Neutrophil (primary cell): ENCODE measurements at regions not wholly inside any gene's neighbourhood (a gene's known extent, or its start where the extent isn't known, plus 50 kb on each side); places are given as distances from the start of the nearest gene placed in this dataset.

Experiments
- H3K27ac ChIP-seq: fragments of 200-600 bp; sonication (generic); 2 replicates; pipeline ENCODE4 v1.5.1; 2016; ENCODE audit warnings: mild to moderate bottlenecking, moderate library complexity
- H3K27me3 ChIP-seq: fragments of 200-600 bp; sonication (generic); 2 replicates; pipeline ENCODE4 v1.6.0; 2016; ENCODE audit warnings: mild to moderate bottlenecking
- H3K36me3 ChIP-seq: fragments of 200-600 bp; sonication (generic); 2 replicates; pipeline ENCODE4 v1.5.1; 2017
- H3K4me1 ChIP-seq, 2 experiments: fragments of 200-600 bp in 1 of 2; sonication (generic) in 1 of 2; 1 replicate in 1 of 2; 2 replicates in 1 of 2; pipeline versions ENCODE4 v1.5.1 to v1.6.1; 2013 to 2016; ENCODE audit warnings: low read depth in 1 of 2, low read length in 1 of 2, mild to moderate bottlenecking in 1 of 2, moderate library complexity in 1 of 2; ENCODE audit not compliant: control insufficient read depth in 1 of 2, insufficient read depth in 1 of 2
- H3K4me3 ChIP-seq, 2 experiments: fragments of 200-600 bp in 1 of 2; sonication (generic) in 1 of 2; 1 replicate in 1 of 2; 2 replicates in 1 of 2; pipeline ENCODE4 v1.5.1; 2013 to 2016; ENCODE audit warnings: low read depth in 1 of 2, low read length in 1 of 2, mild to moderate bottlenecking in 1 of 2, moderate library complexity in 1 of 2
- H3K9me3 ChIP-seq: fragments of 200-600 bp; sonication (generic); 2 replicates; pipeline ENCODE4 v1.5.1; 2016
- TF ChIP-seq, protein P1 (sequence below): fragments of 200-600 bp; sonication (generic); IDR thresholded peaks from 2 replicates; pipeline ENCODE4 v1.5.1; 2016; ENCODE audit warnings: antibody characterized with exemption

DNA sequence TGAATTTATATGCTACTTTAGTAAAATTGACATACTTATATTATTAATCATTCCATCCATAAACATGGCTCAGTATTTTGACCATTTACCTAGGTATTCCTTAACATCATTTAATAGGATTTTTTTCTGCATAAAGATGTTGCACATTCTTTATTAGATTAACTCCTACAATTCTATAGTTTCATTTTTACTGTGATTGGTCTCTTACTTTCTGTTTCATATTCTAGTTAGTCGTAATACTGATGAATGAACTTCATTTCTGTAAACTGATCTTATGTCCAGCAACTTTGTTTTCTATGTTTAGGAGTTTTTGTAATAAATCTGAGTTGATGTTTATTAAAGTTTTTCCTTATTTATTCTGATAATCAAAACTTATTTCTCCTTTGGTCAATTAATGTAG lies 278.2 kb upstream of the CXXC4 start:
- Histone ChIP-seq H3K9me3 (no peaks in the 10 kb centered on the region), H3K4me1 (no peaks in the 10 kb centered on the region), H3K4me3 (no peak overlapping the region), H3K27ac (no peak overlapping the region), H3K36me3 (no peaks in the 10 kb centered on the region), H3K27me3 (no peaks in the 10 kb centered on the region)
- TF ChIP-seq, protein P1, sequence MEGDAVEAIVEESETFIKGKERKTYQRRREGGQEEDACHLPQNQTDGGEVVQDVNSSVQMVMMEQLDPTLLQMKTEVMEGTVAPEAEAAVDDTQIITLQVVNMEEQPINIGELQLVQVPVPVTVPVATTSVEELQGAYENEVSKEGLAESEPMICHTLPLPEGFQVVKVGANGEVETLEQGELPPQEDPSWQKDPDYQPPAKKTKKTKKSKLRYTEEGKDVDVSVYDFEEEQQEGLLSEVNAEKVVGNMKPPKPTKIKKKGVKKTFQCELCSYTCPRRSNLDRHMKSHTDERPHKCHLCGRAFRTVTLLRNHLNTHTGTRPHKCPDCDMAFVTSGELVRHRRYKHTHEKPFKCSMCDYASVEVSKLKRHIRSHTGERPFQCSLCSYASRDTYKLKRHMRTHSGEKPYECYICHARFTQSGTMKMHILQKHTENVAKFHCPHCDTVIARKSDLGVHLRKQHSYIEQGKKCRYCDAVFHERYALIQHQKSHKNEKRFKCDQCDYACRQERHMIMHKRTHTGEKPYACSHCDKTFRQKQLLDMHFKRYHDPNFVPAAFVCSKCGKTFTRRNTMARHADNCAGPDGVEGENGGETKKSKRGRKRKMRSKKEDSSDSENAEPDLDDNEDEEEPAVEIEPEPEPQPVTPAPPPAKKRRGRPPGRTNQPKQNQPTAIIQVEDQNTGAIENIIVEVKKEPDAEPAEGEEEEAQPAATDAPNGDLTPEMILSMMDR, result no peak

DNA sequence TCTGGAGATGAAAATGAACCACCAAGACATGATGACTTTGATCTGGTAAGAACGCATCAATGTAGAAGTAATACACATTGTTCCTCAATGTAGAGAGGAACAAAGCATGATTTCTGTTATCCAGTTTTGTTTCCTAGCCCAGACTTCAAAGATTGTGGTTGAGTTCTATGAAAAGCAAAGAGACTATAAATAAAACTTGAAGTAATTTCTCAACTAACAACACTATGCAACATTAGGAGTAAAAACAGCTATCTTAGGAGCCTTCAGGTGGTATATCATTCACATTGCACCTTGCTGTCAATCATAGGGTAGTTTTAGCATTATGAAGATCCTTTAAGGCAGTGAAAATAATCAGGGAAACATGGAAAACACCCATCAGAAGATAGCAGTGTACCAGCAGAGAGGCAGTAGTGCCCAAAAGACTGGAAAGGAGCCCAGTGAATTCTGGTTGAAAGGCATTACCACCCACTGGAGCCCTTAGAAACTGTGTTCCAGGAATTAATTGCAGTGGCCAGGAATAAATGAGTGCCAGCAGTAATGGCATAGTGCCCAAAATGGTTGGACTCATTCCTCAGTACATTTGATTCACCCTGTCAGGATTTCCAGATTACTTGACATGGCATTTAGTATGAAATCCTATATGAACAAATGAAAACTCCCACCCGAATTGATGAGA lies 300.7 kb upstream of the CXXC4 start:
- TF ChIP-seq, protein P1, result no peak
- no peaks in the 10 kb centered on the region for H3K4me1 ChIP-seq
- H3K36me3 ChIP-seq, result no peaks in the 10 kb centered on the region
- no peak overlapping the region for H3K27ac ChIP-seq
- H3K4me3 ChIP-seq, result no peak overlapping the region
- H3K27me3 ChIP-seq, result no peaks in the 10 kb centered on the region
- no peaks in the 10 kb centered on the region for H3K9me3 ChIP-seq

GRCh38 chr4:104811727-104812126 lies 317.0 kb upstream of the CXXC4 start:
- H3K4me1 ChIP-seq, result no peaks in the 10 kb centered on the region
- no peaks in the 10 kb centered on the region for H3K9me3 ChIP-seq
- H3K27me3 ChIP-seq, result no peaks in the 10 kb centered on the region
- no peak overlapping the region for H3K27ac ChIP-seq
- H3K36me3 ChIP-seq, result no peaks in the 10 kb centered on the region
- TF ChIP-seq, protein P1, result no peak
- no peak overlapping the region for H3K4me3 ChIP-seq

- no peaks in the 10 kb centered on the region for H3K27me3 ChIP-seq
- no peak overlapping the region for H3K27ac ChIP-seq
- TF ChIP-seq, protein P1, result no peak
- no peaks in the 10 kb centered on the region for H3K4me1 ChIP-seq
- no peaks in the 10 kb centered on the region for H3K36me3 ChIP-seq
- H3K4me3 ChIP-seq, result no peak overlapping the region
- H3K9me3 ChIP-seq, result no peaks in the 10 kb centered on the region
These were observed 321.0 kb upstream of the CXXC4 start for GRCh38 chr4:104815665-104816064.

DNA sequence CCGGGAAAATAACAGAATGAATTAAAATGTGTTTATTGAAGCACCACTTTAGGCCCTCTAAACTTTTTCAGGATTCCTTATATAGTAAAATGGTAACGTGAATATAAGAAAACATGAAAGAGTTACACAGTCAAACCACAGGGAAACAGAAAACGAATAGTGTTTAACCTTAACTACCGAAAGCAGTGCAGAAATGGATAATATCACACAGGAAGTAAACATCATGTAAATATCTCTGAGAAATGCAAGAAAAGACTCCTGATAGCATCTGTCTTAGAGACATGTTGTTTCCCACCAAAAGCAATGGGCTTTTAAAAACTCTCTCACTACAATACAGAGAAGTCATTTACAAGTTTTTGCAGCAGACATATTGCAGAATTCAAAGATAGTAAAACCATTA lies 323.9 kb upstream of the CXXC4 start:
- no peak overlapping the region for H3K4me3 ChIP-seq
- TF ChIP-seq, protein P1, result no peak
- no peaks in the 10 kb centered on the region for H3K36me3 ChIP-seq
- H3K4me1 ChIP-seq, result no peaks in the 10 kb centered on the region
- no peak overlapping the region for H3K27ac ChIP-seq
- no peaks in the 10 kb centered on the region for H3K9me3 ChIP-seq
- H3K27me3 ChIP-seq, result no peaks in the 10 kb centered on the region
